ENCODE measurements at regions not wholly inside any gene's neighbourhood (a gene's known extent, or its start where the extent isn't known, plus 50 kb on each side); places are given as distances from the start of the nearest gene placed in this dataset.

GRCh38 chr13:99074693-99075092 lies 96.8 kb upstream of the DOCK9 start:
- Histone ChIP-seq H3K27ac (ENCODE audit: low read depth, low read length) (no peak overlapping the region), H3K9ac (ENCODE audit: low read length) (no peak overlapping the region), H3K9me3 (ENCODE audit: control insufficient read depth in 1 of 2, insufficient read depth in 1 of 2, low read depth in 1 of 2, low read length in 2 of 2) (no peaks in the 10 kb centered on the region; a peak in 1 of 4 replicates), H4K20me1 (ENCODE audit: insufficient read depth) (no peaks in the 10 kb centered on the region), H3K79me2 (ENCODE audit: insufficient read depth, low read length) (peaks cover 28% of the 10 kb centered on the region), H3K4me1 (ENCODE audit: control insufficient read depth in 1 of 2, insufficient read depth in 2 of 2, low read length in 2 of 2) (peaks cover 4 to 13% of the 10 kb centered on the region in 2 experiments; a peak in 2 of 4 replicates), H3K36me3 (ENCODE audit: control insufficient read depth in 1 of 2, insufficient read depth in 2 of 2, low read length in 2 of 2) (peaks cover 0 to 9% of the 10 kb centered on the region in 2 experiments; a peak in 2 of 4 replicates), H3K4me3 (replicated peaks in 1 of 2; ENCODE audit: low read depth in 1 of 2, low read length in 2 of 2) (no peak overlapping the region), H3K4me2 (ENCODE audit: low read length) (no peak overlapping the region), H3K9me2 (ENCODE audit: insufficient read depth) (no peaks in the 10 kb centered on the region), H2AFZ (ENCODE audit: low read depth, low read length, poor library complexity, severe bottlenecking) (no peak overlapping the region), H3K27me3 (ENCODE audit: insufficient read depth, low read length) (no peaks in the 10 kb centered on the region)
- ChIA-PET POLR2A (no interaction called here), RAD21 (ENCODE audit: low non-redundant PET in 1 of 2, low total read pairs in 2 of 2, uncharacterized antibody in 2 of 2, unreplicated experiment in 2 of 2) (no interaction called here), CTCF (no interaction called here)
- TF ChIP-seq EZH2phosphoT487 (IDR thresholded peaks at IDR 0.05; ENCODE audit: borderline replicate concordance) (no peak), SRF (IDR thresholded peaks at IDR 0.05; ENCODE audit: low read depth) (no peak), YY1 (IDR thresholded peaks at IDR 0.05; ENCODE audit: extremely low read depth, insufficient replicate concordance, low read depth, low read length) (no peak), JUND (IDR thresholded peaks at IDR 0.05) (no peak)
- BruUV-seq (replicated peaks), result no TSS peak
- no peak for DNase-seq (ENCODE audit: low read depth, low spot score)
- intact Hi-C loops (cut with micrococcal nuclease), result no loop called here
- no peak for ATAC-seq

DNA sequence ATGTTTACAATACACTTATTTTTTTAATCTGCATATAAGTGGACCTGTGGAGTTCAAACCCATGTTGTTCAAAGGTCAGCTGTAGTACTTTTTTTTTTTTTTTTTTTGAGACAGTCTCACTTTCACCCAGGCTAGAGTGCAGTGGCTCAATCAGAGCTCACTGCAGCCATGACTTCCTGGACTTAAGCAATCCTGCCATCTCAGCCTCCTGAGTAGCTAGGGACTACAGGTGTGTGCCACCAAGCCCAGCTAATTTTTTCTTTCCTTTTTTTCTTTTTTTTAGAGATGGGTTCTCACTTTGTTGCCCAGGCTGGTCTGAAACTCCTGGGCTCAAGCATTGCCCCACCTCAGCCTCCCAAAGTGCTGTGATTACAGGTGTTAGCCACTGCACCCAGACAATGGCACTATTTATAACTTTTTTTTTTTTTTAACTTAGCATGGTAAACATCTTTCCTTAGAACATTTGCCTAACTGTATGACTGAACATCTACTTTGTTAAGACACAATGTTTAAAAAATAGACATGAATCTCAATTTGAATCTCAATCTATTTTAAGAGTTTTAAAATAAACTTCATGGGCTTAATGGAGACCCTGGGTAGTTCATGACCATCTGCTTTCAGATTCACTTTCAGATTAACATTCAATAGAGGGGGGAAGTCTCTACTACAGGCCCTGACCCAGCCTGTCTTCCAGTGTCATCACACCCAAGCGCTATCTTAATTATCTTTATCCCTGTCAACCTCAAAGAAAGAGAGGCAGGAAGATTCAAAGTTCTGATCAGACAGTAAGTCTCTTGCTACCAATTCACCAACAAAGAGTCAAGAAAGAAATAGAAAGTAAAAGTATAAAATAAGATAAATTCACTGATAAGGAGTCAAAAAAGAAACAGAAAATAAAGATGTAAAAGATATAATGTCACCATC lies 97.7 kb upstream of the DOCK9 start:
- BruUV-seq (replicated peaks), result no TSS peak
- intact Hi-C loops (cut with micrococcal nuclease), result no loop called here
- TF ChIP-seq SRF (IDR thresholded peaks at IDR 0.05; ENCODE audit: low read depth) (no peak), EZH2 (IDR thresholded peaks at IDR 0.05) (no peak), POLR2AphosphoS5 (IDR thresholded peaks at IDR 0.05; ENCODE audit: low read depth, low read length) (no peak), RAD21 (IDR thresholded peaks at IDR 0.05; ENCODE audit: low read depth) (no peak), FOSL1 (IDR thresholded peaks at IDR 0.05; ENCODE audit: low read depth) (no peak), TCF7L2 (IDR thresholded peaks at IDR 0.05; ENCODE audit: borderline replicate concordance, extremely low read depth, insufficient read depth, insufficient read length) (no peak), ZBTB33 (IDR thresholded peaks at IDR 0.05; ENCODE audit: extremely low read depth, insufficient replicate concordance, low read length) (no peak), ELF1 (IDR thresholded peaks at IDR 0.05; ENCODE audit: borderline replicate concordance, low read depth) (no peak), YY1 (IDR thresholded peaks at IDR 0.05; ENCODE audit: extremely low read depth, insufficient replicate concordance, low read depth, low read length) (no peak), CTCF (IDR thresholded peaks at IDR 0.05 in 2 of 3, conservative IDR thresholded peaks at IDR 0.05 in 1 of 3; ENCODE audit: borderline replicate concordance in 1 of 3, insufficient read depth in 1 of 3, low read depth in 2 of 3, low read length in 2 of 3) (no peak)
- TF ChIP-seq, protein P1, sequence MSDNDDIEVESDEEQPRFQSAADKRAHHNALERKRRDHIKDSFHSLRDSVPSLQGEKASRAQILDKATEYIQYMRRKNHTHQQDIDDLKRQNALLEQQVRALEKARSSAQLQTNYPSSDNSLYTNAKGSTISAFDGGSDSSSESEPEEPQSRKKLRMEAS (IDR thresholded peaks at IDR 0.05), result no peak

More for the DNA sequence above, 97.7 kb upstream of the DOCK9 start:
- peaks cover 30% of the 10 kb centered on the region; the same call in 1 of the 2 replicates for H3K79me2 ChIP-seq (ENCODE audit: insufficient read depth, low read length)
- CTCF ChIA-PET, result no interaction called here
- RAD21 ChIA-PET (ENCODE audit: low non-redundant PET in 1 of 2, low total read pairs in 2 of 2, uncharacterized antibody in 2 of 2, unreplicated experiment in 2 of 2), result no interaction called here
- H3K4me3 ChIP-seq (replicated peaks in 1 of 2; ENCODE audit: low read depth in 1 of 2, low read length in 2 of 2), result no peak overlapping the region
- H3K9ac ChIP-seq (ENCODE audit: low read length), result no peak overlapping the region
- no peaks in the 10 kb centered on the region for H3K9me2 ChIP-seq (ENCODE audit: insufficient read depth)
- ATAC-seq (no peak), DNase-seq (ENCODE audit: low read depth, low spot score) (no peak)
- no peak overlapping the region for H2AFZ ChIP-seq (ENCODE audit: low read depth, low read length, poor library complexity, severe bottlenecking)
- no peaks in the 10 kb centered on the region for H4K20me1 ChIP-seq (ENCODE audit: insufficient read depth)
- POLR2A ChIA-PET, result no interaction called here
- H3K27ac ChIP-seq (ENCODE audit: low read depth, low read length), result no peak overlapping the region
- no peaks in the 10 kb centered on the region for H3K27me3 ChIP-seq (ENCODE audit: insufficient read depth, low read length)
- H3K9me3 ChIP-seq (ENCODE audit: control insufficient read depth in 1 of 2, insufficient read depth in 1 of 2, low read depth in 1 of 2, low read length in 2 of 2), result no peaks in the 10 kb centered on the region; a peak in 1 of 4 replicates
- peaks cover 12 to 21% of the 10 kb centered on the region in 2 experiments for H3K4me1 ChIP-seq (ENCODE audit: control insufficient read depth in 1 of 2, insufficient read depth in 2 of 2, low read length in 2 of 2)
- peaks cover 0 to 9% of the 10 kb centered on the region in 2 experiments; a peak in 2 of 4 replicates for H3K36me3 ChIP-seq (ENCODE audit: control insufficient read depth in 1 of 2, insufficient read depth in 2 of 2, low read length in 2 of 2)
- H3K4me2 ChIP-seq (ENCODE audit: low read length), result no peak overlapping the region

All from HCT116 (cell line).